Sigmoid colon (tissue), 3 donors: ENCODE measurements at regions not wholly inside any gene's neighbourhood (a gene's known extent, or its start where the extent isn't known, plus 50 kb on each side); places are given as distances from the start of the nearest gene placed in this dataset.

ENCODE experiments used
- POLR2A ChIP-seq, 2 donors: fragments of 450-650 bp; IDR thresholded peaks; one replicate each; pipeline ENCODE4 v1.6.1; 2016; ENCODE audit warnings: antibody characterized with exemption in 2 of 2, mild to moderate bottlenecking in 2 of 2, moderate library complexity in 2 of 2
- TF ChIP-seq, protein P1 (sequence below), 4 experiments: fragments of 450-650 bp in 3 of 4; fragments of 200-600 bp in 1 of 4; IDR thresholded peaks; one replicate each; pipeline ENCODE4 v1.5.1; 2016 to 2019; ENCODE audit warnings: antibody characterized with exemption in 4 of 4, mild to moderate bottlenecking in 3 of 4, moderate library complexity in 2 of 4

DNA sequence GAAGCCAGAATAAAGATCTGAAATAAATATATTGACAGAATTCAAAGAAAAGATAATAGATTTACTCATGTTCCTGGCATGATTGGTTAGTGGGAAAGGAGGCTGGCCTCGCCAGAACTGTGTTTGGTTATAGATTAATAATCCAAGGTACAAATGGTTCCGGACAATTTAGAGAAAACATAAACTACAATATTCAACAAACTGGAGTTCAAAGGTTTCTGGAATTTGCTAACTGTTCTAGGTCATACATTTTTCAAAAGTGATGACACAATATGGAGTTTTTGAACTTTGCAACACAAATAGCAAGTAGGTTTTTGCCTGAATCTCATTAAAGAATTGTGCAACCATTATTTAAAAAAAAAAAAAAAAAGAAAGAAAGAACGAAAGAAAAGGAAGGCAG lies 251.7 kb upstream of the SALL1 start:
- no peak for TF ChIP-seq POLR2A (IDR thresholded peaks at IDR 0.05)
- TF ChIP-seq, protein P1, sequence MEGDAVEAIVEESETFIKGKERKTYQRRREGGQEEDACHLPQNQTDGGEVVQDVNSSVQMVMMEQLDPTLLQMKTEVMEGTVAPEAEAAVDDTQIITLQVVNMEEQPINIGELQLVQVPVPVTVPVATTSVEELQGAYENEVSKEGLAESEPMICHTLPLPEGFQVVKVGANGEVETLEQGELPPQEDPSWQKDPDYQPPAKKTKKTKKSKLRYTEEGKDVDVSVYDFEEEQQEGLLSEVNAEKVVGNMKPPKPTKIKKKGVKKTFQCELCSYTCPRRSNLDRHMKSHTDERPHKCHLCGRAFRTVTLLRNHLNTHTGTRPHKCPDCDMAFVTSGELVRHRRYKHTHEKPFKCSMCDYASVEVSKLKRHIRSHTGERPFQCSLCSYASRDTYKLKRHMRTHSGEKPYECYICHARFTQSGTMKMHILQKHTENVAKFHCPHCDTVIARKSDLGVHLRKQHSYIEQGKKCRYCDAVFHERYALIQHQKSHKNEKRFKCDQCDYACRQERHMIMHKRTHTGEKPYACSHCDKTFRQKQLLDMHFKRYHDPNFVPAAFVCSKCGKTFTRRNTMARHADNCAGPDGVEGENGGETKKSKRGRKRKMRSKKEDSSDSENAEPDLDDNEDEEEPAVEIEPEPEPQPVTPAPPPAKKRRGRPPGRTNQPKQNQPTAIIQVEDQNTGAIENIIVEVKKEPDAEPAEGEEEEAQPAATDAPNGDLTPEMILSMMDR (IDR thresholded peaks at IDR 0.05) = no peak
